IMR-90 (cell line): ENCODE measurements at regions not wholly inside any gene's neighbourhood (a gene's known extent, or its start where the extent isn't known, plus 50 kb on each side); places are given as distances from the start of the nearest gene placed in this dataset.

ENCODE experiments used
- ATAC-seq: fragments of 200-7000 bp; cut with Tn5 transposase; 2 replicates; pipeline ENCODE4 v1.9.1; 2020; ENCODE audit warnings: low read depth, mild to moderate bottlenecking, moderate library complexity
- BruUV-seq: library from RNA; stranded (reverse); fragments of 400-500 nt; replicated peaks from 2 replicates; lab custom pipeline; 2021; lab: Mats Ljungman, UMichigan
- CTCF ChIA-PET: fragments of 300-600 bp; formaldehyde crosslinking; extraction: SDS; loops from one replicate; lab custom pipeline; 2021; ENCODE audit warnings: antibody characterized with exemption; lab: Yijun Ruan, JAX
- POLR2A ChIA-PET: fragments of 300-600 bp; sonication (Branson Sonifier 250); formaldehyde crosslinking; loops from one replicate; lab custom pipeline; 2022; ENCODE audit warnings: antibody characterized with exemption; ENCODE audit not compliant: unreplicated experiment; lab: Charles Lee
- DNase-seq: peaks from one replicate; pipeline ENCODE4 v3.0.0; 2013
- H2AFZ ChIP-seq: replicated peaks from 2 replicates; pipeline ENCODE3; 2013; ENCODE audit warnings: low read length, mild to moderate bottlenecking; ENCODE audit not compliant: poor library complexity
- H2AK5ac ChIP-seq: 2 replicates; pipeline ENCODE4 v1.6.1; 2013; ENCODE audit warnings: low read depth, low read length, inconsistent platforms
- H2AK9ac ChIP-seq: replicated peaks from 2 replicates; pipeline ENCODE3; 2013; ENCODE audit warnings: mild to moderate bottlenecking, low read depth, low read length, moderate library complexity; ENCODE audit not compliant: poor library complexity
- H2BK120ac ChIP-seq: 2 replicates; pipeline ENCODE4 v1.6.1; 2013; ENCODE audit warnings: low read depth, low read length, inconsistent platforms
- H2BK15ac ChIP-seq: 3 replicates; pipeline ENCODE4 v1.6.1; 2013; ENCODE audit warnings: low read depth, low read length, inconsistent platforms
- H2BK20ac ChIP-seq: 2 replicates; pipeline ENCODE4 v1.6.1; 2013; ENCODE audit warnings: low read depth, mild to moderate bottlenecking, inconsistent platforms, low read length, moderate library complexity
- H2BK5ac ChIP-seq: 2 replicates; pipeline ENCODE4 v1.6.1; 2013; ENCODE audit warnings: mild to moderate bottlenecking, low read depth, low read length, inconsistent platforms; ENCODE audit not compliant: poor library complexity, severe bottlenecking
- H3K14ac ChIP-seq: replicated peaks from 2 replicates; pipeline ENCODE4 v1.6.1; 2013; ENCODE audit warnings: low read depth, low read length, inconsistent platforms
- H3K18ac ChIP-seq: 2 replicates; pipeline ENCODE4 v1.6.1; 2013; ENCODE audit warnings: low read depth, low read length, control low read depth
- H3K23ac ChIP-seq: 2 replicates; pipeline ENCODE4 v1.6.1; 2013; ENCODE audit warnings: low read depth, low read length, inconsistent platforms
- H3K27ac ChIP-seq: 2 replicates; pipeline ENCODE4 v1.5.1; 2013; ENCODE audit warnings: mild to moderate bottlenecking, control low read depth, low read length; ENCODE audit not compliant: insufficient read depth
- H3K27me3 ChIP-seq: 2 replicates; pipeline ENCODE4 v1.6.1; 2013; ENCODE audit warnings: low read length; ENCODE audit not compliant: control insufficient read depth, insufficient read depth
- H3K36me3 ChIP-seq: 2 replicates; pipeline ENCODE4 v1.6.1; 2013; ENCODE audit warnings: low read length, mixed read lengths; ENCODE audit not compliant: control insufficient read depth, insufficient read depth
- H3K4ac ChIP-seq: 2 replicates; pipeline ENCODE4 v1.6.1; 2013; ENCODE audit warnings: low read depth, low read length, inconsistent platforms
- H3K4me1 ChIP-seq: 2 replicates; pipeline ENCODE4 v1.6.1; 2013; ENCODE audit warnings: low read length, mixed read lengths; ENCODE audit not compliant: control insufficient read depth, insufficient read depth
- H3K4me2 ChIP-seq: 2 replicates; pipeline ENCODE4 v1.6.1; 2013; ENCODE audit warnings: low read depth, mild to moderate bottlenecking, control low read depth, low read length, moderate library complexity
- H3K4me3 ChIP-seq: 2 replicates; pipeline ENCODE4 v1.5.1; 2013; ENCODE audit warnings: low read depth, mild to moderate bottlenecking, control low read depth, low read length, moderate library complexity; ENCODE audit not compliant: insufficient read depth
- H3K56ac ChIP-seq: 2 replicates; pipeline ENCODE4 v1.6.1; 2013; ENCODE audit warnings: low read length, inconsistent platforms; ENCODE audit not compliant: insufficient read depth; ENCODE audit errors: extremely low read depth
- H3K79me1 ChIP-seq, 2 experiments: 2 replicates each; pipeline ENCODE4 v1.6.1; 2013; ENCODE audit warnings: low read length in 2 of 2, inconsistent platforms in 1 of 2, low read depth in 1 of 2
- H3K9ac ChIP-seq: 2 replicates; pipeline ENCODE4 v1.6.1; 2013; ENCODE audit warnings: low read depth, low read length, control low read depth
- H3K9me1 ChIP-seq: 2 replicates; pipeline ENCODE4 v1.6.1; 2013; ENCODE audit warnings: low read length, inconsistent platforms; ENCODE audit not compliant: insufficient read depth
- H3K9me3 ChIP-seq: 2 replicates; pipeline ENCODE4 v1.6.1; 2013; ENCODE audit warnings: low read length; ENCODE audit not compliant: control insufficient read depth, insufficient read depth
- H4K20me1 ChIP-seq: 2 replicates; pipeline ENCODE4 v1.6.1; 2013; ENCODE audit warnings: low read length, inconsistent platforms; ENCODE audit not compliant: insufficient read depth
- H4K5ac ChIP-seq: 2 replicates; pipeline ENCODE4 v1.6.1; 2013; ENCODE audit warnings: mild to moderate bottlenecking, low read depth, low read length, control low read depth
- H4K8ac ChIP-seq, 2 experiments: 2 replicates each; pipeline ENCODE4 v1.6.1; 2013; ENCODE audit warnings: low read depth in 2 of 2, low read length in 2 of 2, control low read depth in 1 of 2, inconsistent platforms in 1 of 2
- H4K91ac ChIP-seq: 2 replicates; pipeline ENCODE4 v1.6.1; 2013; ENCODE audit warnings: low read depth, low read length, inconsistent platforms; ENCODE audit not compliant: insufficient read depth
- BHLHE40 ChIP-seq: fragments of 150-350 bp; IDR thresholded peaks from 2 replicates; pipeline ENCODE4 v1.6.1; 2016; ENCODE audit warnings: mild to moderate bottlenecking, low read depth, low read length
- CTCF ChIP-seq: conservative IDR thresholded peaks from 2 replicates; pipeline ENCODE4 v1.5.1; 2012; ENCODE audit warnings: mild to moderate bottlenecking, low read depth, low read length, improper control_type of control experiment
- WGBS, 2 experiments: methylation state at CpG; one replicate each; pipeline versions ENCODE4 v1.1.5 to v1.1.7; 2013; ENCODE audit warnings: missing lambda C conversion rate in 2 of 2; ENCODE audit not compliant: insufficient read length in 1 of 2; ENCODE audit errors: extremely low coverage in 2 of 2; 5-methylcytosine and 5-hydroxymethylcytosine counted together
- dilution Hi-C: fragments of 300-500 bp; cut with HindIII; formaldehyde crosslinking; loops from one replicate; pipeline ENCODE4 v1.14.3; 2018; ENCODE audit warnings: low sequenced_read_pairs; ENCODE audit not compliant: unreplicated experiment
- in situ Hi-C: fragments of 300-500 bp; cut with MboI; formaldehyde crosslinking; loops from 3 replicates; pipeline ENCODE4 v1.14.3; 2019; ENCODE audit warnings: low sequenced_read_pairs, inconsistent platforms, mixed read lengths
- intact Hi-C: fragments of 100-400 bp; cut with micrococcal nuclease; formaldehyde crosslinking; loops from 2 replicates; pipeline ENCODE4 v1.10.0; 2022
- TF ChIP-seq, protein P1 (sequence below): fragments of 150-350 bp; IDR thresholded peaks from 2 replicates; pipeline ENCODE4 v1.6.1; 2016; ENCODE audit warnings: low read depth, mild to moderate bottlenecking, low read length, moderate library complexity, borderline replicate concordance

- no peak overlapping the region for H4K91ac ChIP-seq
- H3K27ac ChIP-seq = no peak overlapping the region
- TF ChIP-seq BHLHE40 = no peak
- TF ChIP-seq, protein P1, sequence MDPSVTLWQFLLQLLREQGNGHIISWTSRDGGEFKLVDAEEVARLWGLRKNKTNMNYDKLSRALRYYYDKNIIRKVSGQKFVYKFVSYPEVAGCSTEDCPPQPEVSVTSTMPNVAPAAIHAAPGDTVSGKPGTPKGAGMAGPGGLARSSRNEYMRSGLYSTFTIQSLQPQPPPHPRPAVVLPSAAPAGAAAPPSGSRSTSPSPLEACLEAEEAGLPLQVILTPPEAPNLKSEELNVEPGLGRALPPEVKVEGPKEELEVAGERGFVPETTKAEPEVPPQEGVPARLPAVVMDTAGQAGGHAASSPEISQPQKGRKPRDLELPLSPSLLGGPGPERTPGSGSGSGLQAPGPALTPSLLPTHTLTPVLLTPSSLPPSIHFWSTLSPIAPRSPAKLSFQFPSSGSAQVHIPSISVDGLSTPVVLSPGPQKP = no peak
- peak; percentile 21; the same call in 1 of the 2 replicates for TF ChIP-seq CTCF
- H3K36me3 ChIP-seq = no peaks in the 10 kb centered on the region
- ATAC-seq = no peak
- H2BK15ac ChIP-seq = no peak overlapping the region
- dilution Hi-C loops = no loop called here
- intact Hi-C loops = loop anchor here (5.0 kb wide), 1 partner anchor 71 kb away; no protein-coding TSS in a partner anchor
- H2AFZ ChIP-seq = no peak overlapping the region
- in situ Hi-C loops = no loop called here
- no peak overlapping the region for H3K18ac ChIP-seq
- no peak overlapping the region for H4K5ac ChIP-seq
- H3K4me2 ChIP-seq = no peak overlapping the region
- no TSS peak for BruUV-seq
- no peak overlapping the region for H3K56ac ChIP-seq
- no peak overlapping the region for H2BK5ac ChIP-seq
- no peak overlapping the region for H3K4ac ChIP-seq
- ChIA-PET POLR2A (no interaction called here), CTCF (interaction anchor here (1.1 kb wide), 2 partner anchors 9 to 88 kb away, joined by 3 to 4 read pairs; no protein-coding TSS in a partner anchor)
- no peaks in the 10 kb centered on the region for H3K27me3 ChIP-seq
- H2AK9ac ChIP-seq = no peak overlapping the region
- no peak overlapping the region for H2BK120ac ChIP-seq
- 100% methylated on average over 1 of the region's 3 CpGs; no CpG with 5 or more reads in 1 of the 2 experiments for WGBS, 2 experiments
- no peak overlapping the region for H3K23ac ChIP-seq
- peak; percentile 1 for DNase-seq
- no peak overlapping the region for H3K9ac ChIP-seq
- no peaks in the 10 kb centered on the region for H3K79me1 ChIP-seq
- no peak overlapping the region for H4K8ac ChIP-seq
- no peak overlapping the region for H3K4me3 ChIP-seq
- H3K14ac ChIP-seq = no peak overlapping the region
- H3K9me1 ChIP-seq = no peaks in the 10 kb centered on the region
- H4K20me1 ChIP-seq = no peaks in the 10 kb centered on the region
- H3K4me1 ChIP-seq = no peaks in the 10 kb centered on the region
- H2BK20ac ChIP-seq = no peak overlapping the region
- no peaks in the 10 kb centered on the region for H3K9me3 ChIP-seq
- no peak overlapping the region for H2AK5ac ChIP-seq
These were observed 210.8 kb upstream of the SLC35G4 start for GRCh38 chr18:11398625-11399024.
